Trophoblast cell (in vitro differentiated cells and primary cell): ENCODE measurements at regions not wholly inside any gene's neighbourhood (a gene's known extent, or its start where the extent isn't known, plus 50 kb on each side); places are given as distances from the start of the nearest gene placed in this dataset.

Source experiments
- DNase-seq, 2 donors: peaks; one replicate each; pipeline ENCODE4 v3.0.0-alpha.2; 2016
- H2AFZ ChIP-seq: 2 replicates; pipeline ENCODE4 v1.6.1; 2013; ENCODE audit warnings: low read length, moderate library complexity, mild to moderate bottlenecking; ENCODE audit not compliant: insufficient read depth, poor library complexity
- H2AK5ac ChIP-seq: 2 replicates; pipeline ENCODE4 v1.6.1; 2013; ENCODE audit warnings: mild to moderate bottlenecking, low read length
- H2BK120ac ChIP-seq: 2 replicates; pipeline ENCODE4 v1.6.1; 2013; ENCODE audit warnings: low read length, mild to moderate bottlenecking, moderate library complexity; ENCODE audit not compliant: insufficient read depth, poor library complexity
- H2BK12ac ChIP-seq: 2 replicates; pipeline ENCODE4 v1.6.1; 2013; ENCODE audit warnings: mild to moderate bottlenecking, low read length, moderate library complexity
- H2BK5ac ChIP-seq: 2 replicates; pipeline ENCODE4 v1.6.1; 2013; ENCODE audit warnings: low read length, low read depth, moderate library complexity, mild to moderate bottlenecking; ENCODE audit not compliant: poor library complexity
- H3K14ac ChIP-seq: 2 replicates; pipeline ENCODE4 v1.6.1; 2013; ENCODE audit warnings: mild to moderate bottlenecking, low read length
- H3K18ac ChIP-seq: 2 replicates; pipeline ENCODE4 v1.6.1; 2013; ENCODE audit warnings: mild to moderate bottlenecking, low read length
- H3K23ac ChIP-seq: 2 replicates; pipeline ENCODE4 v1.6.1; 2013; ENCODE audit warnings: low read length
- H3K27ac ChIP-seq: 2 replicates; pipeline ENCODE4 v1.5.1; 2013; ENCODE audit warnings: low read depth, mild to moderate bottlenecking, inconsistent platforms, low read length, moderate library complexity
- H3K27me3 ChIP-seq: 2 replicates; pipeline ENCODE4 v1.6.1; 2013; ENCODE audit warnings: inconsistent platforms, mild to moderate bottlenecking, low read length, moderate library complexity; ENCODE audit not compliant: insufficient read depth
- H3K36me3 ChIP-seq, 2 experiments: 1 replicate in 1 of 2; 2 replicates in 1 of 2; pipeline ENCODE4 v1.6.1; 2013; ENCODE audit warnings: low read length in 2 of 2, mild to moderate bottlenecking in 2 of 2, moderate library complexity in 1 of 2; ENCODE audit not compliant: insufficient read depth in 2 of 2, control insufficient read depth in 1 of 2
- H3K4ac ChIP-seq: 2 replicates; pipeline ENCODE4 v1.6.1; 2013; ENCODE audit warnings: low read depth, mild to moderate bottlenecking, low read length, moderate library complexity
- H3K4me1 ChIP-seq, 2 experiments: 1 replicate in 1 of 2; 2 replicates in 1 of 2; pipeline ENCODE4 v1.6.1; 2013; ENCODE audit warnings: low read length in 2 of 2, mild to moderate bottlenecking in 2 of 2, moderate library complexity in 1 of 2; ENCODE audit not compliant: insufficient read depth in 2 of 2, control insufficient read depth in 1 of 2
- H3K4me2 ChIP-seq: 2 replicates; pipeline ENCODE4 v1.6.1; 2013; ENCODE audit warnings: inconsistent platforms, mild to moderate bottlenecking, low read length, moderate library complexity
- H3K4me3 ChIP-seq: 2 replicates; pipeline ENCODE4 v1.5.1; 2013; ENCODE audit warnings: mild to moderate bottlenecking, low read depth, low read length, inconsistent platforms
- H3K79me1 ChIP-seq: one replicate; pipeline ENCODE4 v1.6.1; 2013; ENCODE audit warnings: low read length
- H3K79me2 ChIP-seq: 2 replicates; pipeline ENCODE4 v1.6.1; 2013; ENCODE audit warnings: low read length, mild to moderate bottlenecking; ENCODE audit not compliant: control insufficient read depth, insufficient read depth, poor library complexity
- H3K9ac ChIP-seq: 2 replicates; pipeline ENCODE4 v1.6.1; 2013; ENCODE audit warnings: mild to moderate bottlenecking, low read length
- H3K9me3 ChIP-seq: 2 replicates; pipeline ENCODE4 v1.6.1; 2013; ENCODE audit warnings: low read depth, mild to moderate bottlenecking, control low read depth, inconsistent platforms, low read length; ENCODE audit not compliant: insufficient read depth
- H4K12ac ChIP-seq: 2 replicates; pipeline ENCODE4 v1.6.1; 2013; ENCODE audit warnings: low read depth, mild to moderate bottlenecking, low read length, moderate library complexity
- H4K8ac ChIP-seq: 2 replicates; pipeline ENCODE4 v1.6.1; 2013; ENCODE audit warnings: low read depth, mild to moderate bottlenecking, low read length, moderate library complexity
- H4K91ac ChIP-seq: one replicate; pipeline ENCODE4 v1.6.1; 2013; ENCODE audit warnings: low read depth, mild to moderate bottlenecking, low read length, moderate library complexity
- WGBS: extraction: QIAGEN DNeasy Blood & Tissue Kit; methylation state at CpG from one replicate; pipeline ENCODE4 v1.1.7; 2013; ENCODE audit warnings: missing lambda C conversion rate; ENCODE audit not compliant: insufficient read length, insufficient coverage; ENCODE audit errors: extremely low coverage; 5-methylcytosine and 5-hydroxymethylcytosine counted together

DNA sequence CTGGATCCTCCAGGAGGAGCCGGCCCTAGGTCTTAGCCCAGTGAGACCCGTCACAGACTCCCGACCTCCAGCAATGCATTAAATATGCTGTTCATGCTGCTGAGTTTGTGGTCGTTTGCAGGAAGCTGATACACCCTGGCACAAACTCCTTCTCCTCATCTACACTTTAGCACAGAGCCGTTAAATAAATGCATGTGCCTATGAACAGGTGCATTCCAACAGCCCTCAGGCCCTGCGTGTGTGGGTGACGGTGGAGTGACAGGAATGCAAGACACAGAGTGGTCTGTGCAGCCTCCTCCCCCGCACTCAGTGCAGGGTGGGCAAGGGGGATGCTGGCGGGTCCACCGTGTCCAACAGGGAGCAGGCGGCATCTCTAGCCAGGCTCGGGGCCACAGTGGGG lies 106.6 kb upstream of the TMPRSS2 start:
- Histone ChIP-seq H2BK12ac (no peak overlapping the region), H3K9me3 (peaks cover 5% of the 10 kb centered on the region), H3K4me1 (peaks cover 0 to 3% of the 10 kb centered on the region in 2 experiments), H3K18ac (no peak overlapping the region), H3K79me2 (no peaks in the 10 kb centered on the region), H3K36me3 (no peaks in the 10 kb centered on the region), H4K91ac (no peak overlapping the region), H3K23ac (no peak overlapping the region), H3K14ac (no peak overlapping the region), H3K27ac (no peak overlapping the region), H2BK5ac (no peak overlapping the region), H3K4ac (no peak overlapping the region), H2BK120ac (no peak overlapping the region), H4K8ac (no peak overlapping the region), H3K9ac (no peak overlapping the region), H2AFZ (no peak overlapping the region), H3K27me3 (no peaks in the 10 kb centered on the region), H3K79me1 (peaks cover 5% of the 10 kb centered on the region), H4K12ac (no peak overlapping the region), H2AK5ac (no peak overlapping the region), H3K4me2 (no peak overlapping the region), H3K4me3 (no peak overlapping the region)
- no CpG with 5 or more reads among the region's 12 CpGs for WGBS
- no peak for DNase-seq

DNA sequence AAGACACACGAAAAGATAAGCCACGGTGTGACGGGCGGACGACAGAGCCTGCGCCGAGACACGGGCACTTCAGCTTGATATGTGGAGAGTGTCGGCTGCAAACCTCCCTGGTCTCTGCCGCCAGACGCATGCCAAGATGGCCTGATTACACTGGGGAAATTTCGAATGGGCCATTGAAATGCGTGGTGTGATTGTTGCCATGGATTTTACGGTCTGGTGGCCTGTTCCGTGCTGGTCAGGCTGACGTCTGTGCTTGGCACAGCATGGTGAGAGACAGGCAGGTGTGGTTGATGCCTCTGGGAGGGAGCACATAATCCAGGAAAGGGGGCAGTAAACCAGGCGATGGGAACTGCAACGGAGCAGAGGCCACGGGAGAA lies 105.6 kb upstream of the TMPRSS2 start:
- no peak for DNase-seq
- H4K8ac ChIP-seq = no peak overlapping the region
- H3K27ac ChIP-seq = no peak overlapping the region
- no peak overlapping the region for H3K9ac ChIP-seq
- no peak overlapping the region for H3K14ac ChIP-seq
- peak overlapping the region; percentile 35 for H2BK12ac ChIP-seq
- H2AK5ac ChIP-seq = peak overlapping the region; percentile 25
- H3K4ac ChIP-seq = no peak overlapping the region
- no peaks in the 10 kb centered on the region for H3K79me2 ChIP-seq
- H3K9me3 ChIP-seq = peaks cover 5% of the 10 kb centered on the region
- H4K12ac ChIP-seq = no peak overlapping the region
- H4K91ac ChIP-seq = peak overlapping the region; percentile 10
- H2AFZ ChIP-seq = no peak overlapping the region
- no peak overlapping the region for H3K18ac ChIP-seq
- no peak overlapping the region for H3K4me3 ChIP-seq
- H3K4me1 ChIP-seq = peaks cover 0 to 3% of the 10 kb centered on the region in 2 experiments
- no CpG with 5 or more reads among the region's 19 CpGs for WGBS
- no peaks in the 10 kb centered on the region for H3K36me3 ChIP-seq
- H2BK5ac ChIP-seq = no peak overlapping the region
- no peaks in the 10 kb centered on the region for H3K27me3 ChIP-seq
- peaks cover 5% of the 10 kb centered on the region for H3K79me1 ChIP-seq
- no peak overlapping the region for H3K23ac ChIP-seq
- peak overlapping the region; percentile 0 for H2BK120ac ChIP-seq
- H3K4me2 ChIP-seq = no peak overlapping the region

DNA sequence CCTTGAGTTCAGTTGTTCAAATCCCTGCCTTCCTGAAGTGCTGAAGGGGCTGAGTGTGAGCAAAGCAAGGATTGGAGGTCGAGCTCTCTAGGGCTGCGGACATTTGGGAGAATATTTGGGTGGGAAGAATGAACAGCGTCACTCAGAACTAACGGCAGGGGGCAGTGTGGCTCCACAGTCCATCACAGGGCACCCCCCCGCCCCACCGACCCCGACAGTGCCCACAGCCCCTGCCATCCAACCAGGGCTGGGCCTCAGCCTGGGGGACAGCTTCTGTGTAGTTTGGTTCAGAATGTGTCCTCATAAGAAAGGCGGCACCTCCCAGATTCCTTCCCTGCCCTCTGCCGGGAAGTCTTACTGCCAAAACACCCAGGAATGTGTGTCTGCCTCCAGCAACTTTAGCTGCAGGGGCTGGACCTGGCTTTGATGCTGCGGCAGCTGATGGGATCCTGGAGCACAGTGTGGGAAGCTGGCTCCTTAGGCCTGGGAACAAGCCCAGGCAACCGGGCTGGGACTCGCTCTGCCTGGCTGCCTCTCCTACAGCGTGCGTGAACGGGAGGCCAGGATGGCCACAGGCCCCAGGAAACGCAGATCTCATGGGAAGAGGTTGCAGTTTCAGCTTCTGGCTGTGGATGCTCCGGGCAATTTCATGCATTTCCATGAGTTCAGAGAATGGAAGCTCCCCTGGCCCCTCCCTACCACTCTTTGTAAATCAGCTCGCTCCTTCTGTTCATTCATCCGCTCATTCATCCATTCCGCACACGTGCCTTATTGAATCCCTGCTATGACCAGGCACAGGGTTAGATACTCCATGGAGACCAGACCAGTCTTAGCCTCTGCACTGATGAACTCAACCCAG lies 104.9 kb upstream of the TMPRSS2 start:
- peak overlapping the region; percentile 10 for H4K91ac ChIP-seq
- H3K23ac ChIP-seq = no peak overlapping the region
- no peak overlapping the region for H2BK5ac ChIP-seq
- H4K12ac ChIP-seq = no peak overlapping the region
- H3K27me3 ChIP-seq = no peaks in the 10 kb centered on the region
- H2AFZ ChIP-seq = no peak overlapping the region
- H3K79me1 ChIP-seq = peaks cover 5% of the 10 kb centered on the region
- peaks cover 0 to 3% of the 10 kb centered on the region in 2 experiments for H3K4me1 ChIP-seq
- H2BK12ac ChIP-seq = no peak overlapping the region
- no CpG with 5 or more reads among the region's 21 CpGs for WGBS
- peaks cover 5% of the 10 kb centered on the region for H3K9me3 ChIP-seq
- no peak overlapping the region for H2BK120ac ChIP-seq
- no peak overlapping the region for H2AK5ac ChIP-seq
- no peak overlapping the region for H3K18ac ChIP-seq
- no peak overlapping the region for H3K9ac ChIP-seq
- H3K4me3 ChIP-seq = no peak overlapping the region
- peak overlapping the region; percentile 13 for H3K4me2 ChIP-seq
- no peak overlapping the region for H4K8ac ChIP-seq
- H3K14ac ChIP-seq = no peak overlapping the region
- no peaks in the 10 kb centered on the region for H3K36me3 ChIP-seq
- H3K79me2 ChIP-seq = no peaks in the 10 kb centered on the region
- peak; percentile 84 to 89 for DNase-seq
- H3K27ac ChIP-seq = peak overlapping the region; percentile 31
- H3K4ac ChIP-seq = no peak overlapping the region

DNA sequence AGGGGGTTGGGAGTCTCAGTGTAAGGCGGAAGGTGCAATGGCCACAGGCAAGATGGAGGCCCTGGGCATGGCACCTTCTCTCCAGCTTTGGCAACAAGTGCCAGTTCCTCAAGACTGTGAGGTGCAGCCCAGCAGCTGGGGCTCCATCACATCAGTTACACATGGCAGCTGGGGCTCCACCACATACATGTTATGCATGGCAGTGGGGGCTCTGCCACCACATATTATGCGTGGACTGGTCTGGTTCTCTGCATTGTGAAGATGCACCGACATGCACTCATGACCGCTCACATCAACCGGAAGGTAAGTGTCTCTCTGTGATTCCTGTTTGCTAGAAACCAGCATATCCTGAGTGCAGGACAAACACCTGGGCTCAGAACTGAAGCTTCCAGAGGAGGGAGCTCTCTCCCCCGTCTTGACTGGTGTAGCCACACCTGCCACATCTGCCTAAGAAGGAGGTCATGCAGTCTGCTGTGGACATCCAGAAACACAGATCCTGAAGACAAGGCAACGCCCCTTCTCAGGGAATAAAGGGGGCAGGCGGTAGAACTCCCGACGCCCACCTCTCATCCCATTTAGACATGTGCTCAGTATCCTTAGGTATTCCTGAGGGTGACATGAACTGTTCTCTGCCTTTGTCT lies 104.1 kb upstream of the TMPRSS2 start:
- no peak overlapping the region for H4K8ac ChIP-seq
- no peak overlapping the region for H2BK5ac ChIP-seq
- H2BK12ac ChIP-seq = no peak overlapping the region
- no peak overlapping the region for H3K14ac ChIP-seq
- H2BK120ac ChIP-seq = no peak overlapping the region
- H3K23ac ChIP-seq = no peak overlapping the region
- no peak overlapping the region for H3K18ac ChIP-seq
- no CpG with 5 or more reads among the region's 10 CpGs for WGBS
- no peaks in the 10 kb centered on the region for H3K79me2 ChIP-seq
- no peak overlapping the region for H3K4me3 ChIP-seq
- H3K79me1 ChIP-seq = peaks cover 5% of the 10 kb centered on the region
- H3K4ac ChIP-seq = no peak overlapping the region
- no peak overlapping the region for H3K27ac ChIP-seq
- DNase-seq = peak; percentile 53 to 67
- H3K9ac ChIP-seq = no peak overlapping the region
- H3K4me2 ChIP-seq = peak overlapping the region; percentile 13
- H2AK5ac ChIP-seq = no peak overlapping the region
- peaks cover 0 to 3% of the 10 kb centered on the region in 2 experiments for H3K4me1 ChIP-seq
- H4K12ac ChIP-seq = no peak overlapping the region
- no peaks in the 10 kb centered on the region for H3K27me3 ChIP-seq
- H4K91ac ChIP-seq = no peak overlapping the region
- no peak overlapping the region for H2AFZ ChIP-seq
- peaks cover 5% of the 10 kb centered on the region for H3K9me3 ChIP-seq
- no peaks in the 10 kb centered on the region for H3K36me3 ChIP-seq
